ENCODE measurements at regions not wholly inside any gene's neighbourhood (a gene's known extent, or its start where the extent isn't known, plus 50 kb on each side); places are given as distances from the start of the nearest gene placed in this dataset.

DNA sequence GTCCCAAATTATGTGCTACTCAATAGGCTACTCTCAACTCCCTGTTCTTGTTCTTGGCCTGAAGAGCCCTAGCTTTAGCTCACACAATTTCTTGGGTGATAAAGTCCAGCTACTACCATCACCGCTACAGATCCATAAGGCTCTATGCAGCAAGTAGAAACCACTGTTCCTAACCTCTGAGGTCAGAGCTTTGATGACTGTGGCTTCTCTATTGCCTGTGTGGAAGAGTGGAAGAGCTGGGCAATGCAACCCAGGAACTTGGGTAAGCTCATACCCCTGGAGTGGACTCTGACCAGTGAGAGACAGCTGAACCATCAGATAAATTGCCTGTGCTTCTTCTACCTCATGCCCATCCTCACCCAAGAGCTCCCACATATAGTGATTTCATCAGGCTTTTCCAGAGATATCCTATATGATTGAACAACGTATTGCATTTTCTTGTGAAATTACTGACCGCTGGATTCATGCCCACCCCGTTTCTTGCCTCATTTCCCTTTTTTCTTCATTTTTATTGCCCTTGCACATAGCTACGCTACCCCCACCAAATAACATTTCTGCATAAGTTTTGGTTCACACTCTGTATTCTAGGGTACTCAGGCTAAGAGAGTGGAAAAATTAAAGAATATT is 172.3 kb upstream of the MBNL1 start:
- TF ChIP-seq POLR2A (IDR thresholded peaks at IDR 0.05; ENCODE audit: low read depth, low read length): no peak
- TF ChIP-seq POLR2AphosphoS5 (IDR thresholded peaks at IDR 0.05; ENCODE audit: low read depth, low read length): no peak

All from GM12891 (cell line).